Left forelimb (tissue), 1 donor: ENCODE measurements at regions not wholly inside any gene's neighbourhood (a gene's known extent, or its start where the extent isn't known, plus 50 kb on each side); places are given as distances from the start of the nearest gene placed in this dataset.
"Not testable (repeated sequence)": the region's sequence is repeated elsewhere in the genome, so short reads cannot be mapped to it uniquely, and the experiment has no call there.

Experiments
- DNase-seq: peaks from one replicate; pipeline ENCODE4 v3.0.0-alpha.2; 2018; ENCODE audit warnings: low spot score

GRCh38 chr2:42998721-42999120 is 206.3 kb upstream of the HAAO start:
- DNase-seq: no peak

GRCh38 chr2:42996528-42996927 is 204.1 kb upstream of the HAAO start:
- peak; percentile 5 for DNase-seq

GRCh38 chr2:42995752-42996422 is 203.5 kb upstream of the HAAO start:
- DNase-seq: no peak

- not testable (repeated sequence) for DNase-seq
Observed at GRCh38 chr2:42989283-42990081, 197.1 kb upstream of the HAAO start.

- DNase-seq: not testable (repeated sequence)
Observed at GRCh38 chr2:42988055-42988454, 195.7 kb upstream of the HAAO start.

- peak; percentile 28 for DNase-seq
Observed at GRCh38 chr2:42987112-42987922, 194.9 kb upstream of the HAAO start.

GRCh38 chr2:42984617-42985016 is 192.2 kb upstream of the HAAO start:
- no peak for DNase-seq

- no peak for DNase-seq
Observed at GRCh38 chr2:42984081-42984480, 191.7 kb upstream of the HAAO start.

GRCh38 chr2:42980764-42981416 is 188.5 kb upstream of the HAAO start:
- peak; percentile 18 for DNase-seq

- DNase-seq: peak; percentile 51
Observed at GRCh38 chr2:42979870-42980763, 187.7 kb upstream of the HAAO start.

GRCh38 chr2:42979416-42979869 is 187.1 kb upstream of the HAAO start:
- DNase-seq: peak; percentile 26

GRCh38 chr2:42978887-42979415 is 186.6 kb upstream of the HAAO start:
- DNase-seq: peak; percentile 14

GRCh38 chr2:42978175-42978886 is 185.9 kb upstream of the HAAO start:
- DNase-seq: peak; percentile 58

- no peak for DNase-seq
Observed at GRCh38 chr2:42977270-42978174, 185.1 kb upstream of the HAAO start.

GRCh38 chr2:42976351-42976750 is 184.0 kb upstream of the HAAO start:
- no peak for DNase-seq

- peak; percentile 92 for DNase-seq
Observed at GRCh38 chr2:42974721-42975717, 182.6 kb upstream of the HAAO start.

GRCh38 chr2:42974169-42974720 is 181.9 kb upstream of the HAAO start:
- no peak for DNase-seq
